HFF-Myc (cell line): ENCODE measurements at regions not wholly inside any gene's neighbourhood (a gene's known extent, or its start where the extent isn't known, plus 50 kb on each side); places are given as distances from the start of the nearest gene placed in this dataset.
"Not testable (repeated sequence)": the region's sequence is repeated elsewhere in the genome, so short reads cannot be mapped to it uniquely, and the experiment has no call there.

Experiments
- DNase-seq: peaks from one replicate; pipeline ENCODE4 v3.0.0-alpha.2; 2011; ENCODE audit warnings: low read depth; ENCODE audit errors: extremely low read depth
- H3K4me3 ChIP-seq: replicated peaks from 2 replicates; pipeline ENCODE4 v1.5.1; 2011; ENCODE audit warnings: low read depth, mild to moderate bottlenecking, control low read depth, low read length
- CTCF ChIP-seq: IDR thresholded peaks from 2 replicates; pipeline ENCODE4 v1.5.1; 2012; ENCODE audit warnings: mild to moderate bottlenecking, low read depth, low read length, control low read depth; ENCODE audit errors: missing control alignments

GRCh38 chr5:117732264-117732663 is 1157.6 kb upstream of the SEMA6A start:
- no peak for DNase-seq
- no peak overlapping the region for H3K4me3 ChIP-seq
- no peak for TF ChIP-seq CTCF

GRCh38 chr5:117731446-117731845 is 1156.8 kb upstream of the SEMA6A start:
- no peak for DNase-seq
- H3K4me3 ChIP-seq: no peak overlapping the region
- no peak for TF ChIP-seq CTCF

GRCh38 chr5:117720784-117721183 is 1146.2 kb upstream of the SEMA6A start:
- not testable (repeated sequence) for DNase-seq, H3K4me3 ChIP-seq

GRCh38 chr5:117719413-117719812 is 1144.8 kb upstream of the SEMA6A start:
- no peak overlapping the region for H3K4me3 ChIP-seq
- no peak for TF ChIP-seq CTCF
- no peak for DNase-seq

- no peak for TF ChIP-seq CTCF
- DNase-seq: no peak
- H3K4me3 ChIP-seq: no peak overlapping the region
These were observed 1139.1 kb upstream of the SEMA6A start for GRCh38 chr5:117713585-117714198.

GRCh38 chr5:117701062-117701461 is 1126.4 kb upstream of the SEMA6A start:
- DNase-seq: no peak
- H3K4me3 ChIP-seq: no peak overlapping the region

GRCh38 chr5:117692606-117693005 is 1118.0 kb upstream of the SEMA6A start:
- DNase-seq: no peak
- no peak for TF ChIP-seq CTCF
- no peak overlapping the region for H3K4me3 ChIP-seq

More at GRCh38 chr5:117701062-117701461, 1126.4 kb upstream of the SEMA6A start:
- no peak for TF ChIP-seq CTCF
